Calu3 (cell line): ENCODE measurements at regions not wholly inside any gene's neighbourhood (a gene's known extent, or its start where the extent isn't known, plus 50 kb on each side); places are given as distances from the start of the nearest gene placed in this dataset.

Experiments
- BruUV-seq: library from RNA; stranded (reverse); fragments of 400-500 nt; replicated peaks from 2 replicates; lab custom pipeline; 2021; lab: Mats Ljungman, UMichigan
- CTCF ChIA-PET: fragments of 300-600 bp; sonication (Branson Sonifier 250); formaldehyde crosslinking; loops from one replicate; lab custom pipeline; 2022; ENCODE audit warnings: antibody characterized with exemption; lab: Charles Lee
- DNase-seq: peaks from one replicate; pipeline ENCODE4 v3.0.0; 2022
- H3K27ac Mint-ChIP-seq: one replicate; pipeline ENCODE4 v1.8.0; 2022; ENCODE audit warnings: mixed read lengths; ENCODE audit not compliant: unreplicated experiment
- H3K27me3 Mint-ChIP-seq: one replicate; pipeline ENCODE4 v1.8.0; 2022; ENCODE audit warnings: mixed read lengths; ENCODE audit not compliant: unreplicated experiment
- H3K36me3 Mint-ChIP-seq: one replicate; pipeline ENCODE4 v1.8.0; 2022; ENCODE audit warnings: mild to moderate bottlenecking, moderate library complexity, mixed read lengths; ENCODE audit not compliant: insufficient read depth, unreplicated experiment
- H3K4me1 Mint-ChIP-seq: one replicate; pipeline ENCODE4 v1.8.0; 2022; ENCODE audit warnings: mild to moderate bottlenecking, low read depth, mixed read lengths; ENCODE audit not compliant: unreplicated experiment
- H3K4me3 Mint-ChIP-seq: one replicate; pipeline ENCODE4 v1.8.0; 2022; ENCODE audit warnings: mild to moderate bottlenecking, low read depth, moderate library complexity, mixed read lengths; ENCODE audit not compliant: unreplicated experiment
- H3K9me3 Mint-ChIP-seq: one replicate; pipeline ENCODE4 v1.8.0; 2022; ENCODE audit warnings: low read depth, mixed read lengths; ENCODE audit not compliant: unreplicated experiment
- intact Hi-C: fragments of 100-400 bp; cut with micrococcal nuclease; formaldehyde crosslinking; loops from one replicate; pipeline ENCODE4 v1.10.0; 2022; ENCODE audit not compliant: unreplicated experiment
- TF ChIP-seq, protein P1 (sequence below): fragments of 200-600 bp; IDR thresholded peaks from one replicate; pipeline ENCODE4 v1.8.0; 2022; ENCODE audit warnings: antibody characterized with exemption; ENCODE audit not compliant: unreplicated experiment

DNA sequence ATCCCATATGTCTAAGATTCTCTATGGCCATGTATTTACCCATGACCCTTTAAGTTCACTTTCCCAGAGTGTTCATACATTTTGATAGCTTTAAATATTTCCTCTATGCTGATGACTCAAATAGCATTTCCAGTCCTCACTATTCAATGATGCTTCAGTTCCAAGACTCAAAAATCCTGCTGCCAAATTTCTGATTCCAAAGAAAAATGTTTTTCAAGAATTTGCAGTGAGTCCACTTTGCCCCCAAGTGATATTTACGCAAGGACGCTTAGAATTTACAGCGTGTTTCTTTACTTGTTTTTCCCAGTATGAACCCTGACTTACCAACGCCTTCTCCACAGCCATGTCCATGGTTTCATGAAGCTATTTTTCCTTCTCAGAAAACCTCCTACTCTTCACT, 127.9 kb upstream of the PCDH18 start:
- no peak for DNase-seq
- Mint-ChIP-seq H3K4me1 (no peaks in the 10 kb centered on the region), H3K9me3 (peaks cover 5% of the 10 kb centered on the region), H3K27me3 (no peaks in the 10 kb centered on the region), H3K27ac (no peak overlapping the region), H3K36me3 (no peaks in the 10 kb centered on the region), H3K4me3 (no peak overlapping the region)
- TF ChIP-seq, protein P1, sequence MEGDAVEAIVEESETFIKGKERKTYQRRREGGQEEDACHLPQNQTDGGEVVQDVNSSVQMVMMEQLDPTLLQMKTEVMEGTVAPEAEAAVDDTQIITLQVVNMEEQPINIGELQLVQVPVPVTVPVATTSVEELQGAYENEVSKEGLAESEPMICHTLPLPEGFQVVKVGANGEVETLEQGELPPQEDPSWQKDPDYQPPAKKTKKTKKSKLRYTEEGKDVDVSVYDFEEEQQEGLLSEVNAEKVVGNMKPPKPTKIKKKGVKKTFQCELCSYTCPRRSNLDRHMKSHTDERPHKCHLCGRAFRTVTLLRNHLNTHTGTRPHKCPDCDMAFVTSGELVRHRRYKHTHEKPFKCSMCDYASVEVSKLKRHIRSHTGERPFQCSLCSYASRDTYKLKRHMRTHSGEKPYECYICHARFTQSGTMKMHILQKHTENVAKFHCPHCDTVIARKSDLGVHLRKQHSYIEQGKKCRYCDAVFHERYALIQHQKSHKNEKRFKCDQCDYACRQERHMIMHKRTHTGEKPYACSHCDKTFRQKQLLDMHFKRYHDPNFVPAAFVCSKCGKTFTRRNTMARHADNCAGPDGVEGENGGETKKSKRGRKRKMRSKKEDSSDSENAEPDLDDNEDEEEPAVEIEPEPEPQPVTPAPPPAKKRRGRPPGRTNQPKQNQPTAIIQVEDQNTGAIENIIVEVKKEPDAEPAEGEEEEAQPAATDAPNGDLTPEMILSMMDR, result no peak
- CTCF ChIA-PET, result no interaction called here
- no TSS peak for BruUV-seq
- intact Hi-C loops, result no loop called here

DNA sequence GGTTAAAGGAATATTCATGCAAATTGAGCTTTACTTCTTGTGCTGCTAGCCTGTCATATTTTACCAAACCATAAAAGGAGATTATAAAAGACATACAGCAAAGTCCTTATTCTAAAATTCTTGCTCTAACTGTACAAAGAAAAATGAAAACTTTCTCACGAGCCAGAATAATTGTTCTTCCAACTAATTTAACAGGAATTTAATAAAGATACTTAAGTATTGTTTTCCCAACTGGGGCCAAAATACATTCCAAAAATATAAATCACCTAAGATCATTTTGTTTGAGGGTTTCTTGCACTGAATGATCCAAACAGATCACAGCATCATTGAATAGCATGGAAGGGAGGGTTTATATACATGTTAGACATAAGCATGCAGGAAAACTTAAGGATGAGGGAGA, 127.1 kb upstream of the PCDH18 start:
- H3K36me3 Mint-ChIP-seq, result no peaks in the 10 kb centered on the region
- CTCF ChIA-PET, result no interaction called here
- H3K27ac Mint-ChIP-seq, result no peak overlapping the region
- intact Hi-C loops, result no loop called here
- BruUV-seq, result no TSS peak
- TF ChIP-seq, protein P1, result no peak
- peaks cover 5% of the 10 kb centered on the region for H3K9me3 Mint-ChIP-seq
- H3K27me3 Mint-ChIP-seq, result no peaks in the 10 kb centered on the region
- no peak for DNase-seq
- H3K4me1 Mint-ChIP-seq, result no peaks in the 10 kb centered on the region
- H3K4me3 Mint-ChIP-seq, result no peak overlapping the region

DNA sequence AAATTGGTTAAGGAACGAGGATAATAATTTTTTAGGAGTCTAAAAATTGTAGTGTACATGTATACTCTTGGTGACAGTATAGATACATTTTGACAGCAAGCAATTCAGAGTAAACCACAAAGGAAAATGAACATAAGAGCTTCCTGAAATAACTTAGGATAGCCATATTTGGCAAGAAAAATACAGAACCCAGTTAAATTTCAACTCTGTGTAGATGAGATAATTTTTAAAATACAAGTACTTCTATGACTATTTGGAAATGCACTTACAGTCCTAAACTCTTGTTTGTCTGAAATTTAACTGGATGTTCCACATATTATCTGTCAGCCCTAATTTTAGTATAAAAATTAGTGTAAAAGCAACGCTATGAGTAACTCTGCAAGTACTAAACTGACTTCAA, 124.4 kb upstream of the PCDH18 start:
- TF ChIP-seq, protein P1, result no peak
- H3K9me3 Mint-ChIP-seq, result peaks cover 4% of the 10 kb centered on the region
- intact Hi-C loops, result no loop called here
- no peak overlapping the region for H3K27ac Mint-ChIP-seq
- H3K4me1 Mint-ChIP-seq, result no peaks in the 10 kb centered on the region
- no TSS peak for BruUV-seq
- no peaks in the 10 kb centered on the region for H3K27me3 Mint-ChIP-seq
- no peak overlapping the region for H3K4me3 Mint-ChIP-seq
- CTCF ChIA-PET, result no interaction called here
- no peaks in the 10 kb centered on the region for H3K36me3 Mint-ChIP-seq
- DNase-seq, result no peak

DNA sequence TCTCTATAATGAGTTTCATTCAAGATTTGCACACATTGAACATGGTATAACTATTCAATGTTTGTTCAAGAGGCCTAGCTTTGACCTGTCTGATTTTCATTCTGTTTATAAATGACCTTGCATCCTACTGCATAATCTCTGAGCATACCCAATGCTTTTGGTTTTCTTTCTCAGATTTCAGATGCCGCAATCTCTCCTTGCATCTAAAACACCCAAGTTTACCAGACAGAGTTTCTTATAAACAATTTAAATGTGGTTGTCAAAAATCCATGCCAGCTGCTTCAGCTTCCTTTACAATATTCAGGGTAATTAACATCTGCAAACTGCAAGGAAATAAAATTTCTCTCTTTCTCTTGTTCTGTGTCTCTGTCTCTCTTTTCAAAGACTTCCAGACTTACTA, 123.0 kb upstream of the PCDH18 start:
- H3K9me3 Mint-ChIP-seq, result no peaks in the 10 kb centered on the region
- TF ChIP-seq, protein P1, result no peak
- no peak overlapping the region for H3K4me3 Mint-ChIP-seq
- BruUV-seq, result no TSS peak
- H3K27ac Mint-ChIP-seq, result no peak overlapping the region
- H3K27me3 Mint-ChIP-seq, result no peaks in the 10 kb centered on the region
- CTCF ChIA-PET, result no interaction called here
- intact Hi-C loops, result no loop called here
- no peaks in the 10 kb centered on the region for H3K36me3 Mint-ChIP-seq
- H3K4me1 Mint-ChIP-seq, result no peaks in the 10 kb centered on the region
- DNase-seq, result no peak
